ENCODE measurements at regions not wholly inside any gene's neighbourhood (a gene's known extent, or its start where the extent isn't known, plus 50 kb on each side); places are given as distances from the start of the nearest gene placed in this dataset.

GRCh38 chr3:61315871-61316270, 64.6 kb upstream of the FHIT start:
- no peak for TF ChIP-seq CTCF (optimal IDR thresholded peaks at IDR 0.05 in 1 of 3, IDR thresholded peaks at IDR 0.05 in 1 of 3, conservative IDR thresholded peaks at IDR 0.05 in 1 of 3; ENCODE audit: extremely low read depth in 1 of 3, insufficient read depth in 2 of 3, low read length in 3 of 3)
- TF ChIP-seq EZH2 (IDR thresholded peaks at IDR 0.05; ENCODE audit: low read length): no peak
